Thyroid gland (tissue), 4 donors: ENCODE measurements at regions not wholly inside any gene's neighbourhood (a gene's known extent, or its start where the extent isn't known, plus 50 kb on each side); places are given as distances from the start of the nearest gene placed in this dataset.

Source experiments
- DNase-seq, 2 donors: peaks; one replicate each; pipeline ENCODE4 v3.0.0-alpha.2; 2019
- H3K27ac ChIP-seq, 3 donors: fragments of 200-600 bp; sonication (generic); 1 replicate in 2 of 3; 2 replicates in 1 of 3; pipeline ENCODE4 v1.5.1; 2016 to 2019; ENCODE audit warnings: mild to moderate bottlenecking in 1 of 3, moderate library complexity in 1 of 3
- H3K27me3 ChIP-seq: fragments of 200-600 bp; sonication (generic); one replicate; pipeline ENCODE4 v1.5.1; 2019
- H3K36me3 ChIP-seq, 2 donors: fragments of 200-600 bp; sonication (generic); one replicate each; pipeline ENCODE4 v1.5.1; 2016 to 2019
- H3K4me1 ChIP-seq, 2 donors: fragments of 200-600 bp; sonication (generic); one replicate each; pipeline ENCODE4 v1.5.1; 2017 to 2019
- H3K4me3 ChIP-seq, 3 donors: fragments of 200-600 bp; sonication (generic); replicated peaks in 1 of 3; 1 replicate in 2 of 3; 2 replicates in 1 of 3; pipeline ENCODE4 v1.5.1; 2016; ENCODE audit warnings: mild to moderate bottlenecking in 1 of 3
- H3K9me3 ChIP-seq: fragments of 200-600 bp; sonication (generic); one replicate; pipeline ENCODE4 v1.5.1; 2017
- CTCF ChIP-seq, 6 experiments: fragments of 200-600 bp in 3 of 6; fragments of 450-650 bp in 3 of 6; sonication (generic) in 3 of 6; IDR thresholded peaks; one replicate each; pipeline ENCODE4 v1.5.1; 2016 to 2019; ENCODE audit warnings: antibody characterized with exemption in 6 of 6, mild to moderate bottlenecking in 2 of 6, inconsistent platforms in 1 of 6, moderate library complexity in 1 of 6
- POLR2A ChIP-seq, 2 donors: fragments of 450-650 bp; IDR thresholded peaks; one replicate each; pipeline ENCODE4 v1.6.1; 2017; ENCODE audit warnings: antibody characterized with exemption in 2 of 2, mild to moderate bottlenecking in 2 of 2, moderate library complexity in 1 of 2
- WGBS, 2 donors: methylation state at CpG; one replicate each; pipeline ENCODE4 v1.1.5; 2017; 5-methylcytosine and 5-hydroxymethylcytosine counted together
- intact Hi-C: fragments of 100-400 bp; cut with DNase I; formaldehyde crosslinking; loops from one replicate; pipeline ENCODE4 v1.15.1; 2023

GRCh38 chr5:18102733-18103132 is 468.5 kb downstream of the TAF11L14 start:
- H3K9me3 ChIP-seq: no peaks in the 10 kb centered on the region
- no peak overlapping the region for H3K27ac ChIP-seq
- H3K4me1 ChIP-seq: no peaks in the 10 kb centered on the region
- no peak overlapping the region for H3K4me3 ChIP-seq
- TF ChIP-seq CTCF (IDR thresholded peaks at IDR 0.05) (no peak), POLR2A (IDR thresholded peaks at IDR 0.05) (no peak)
- 34 to 58% methylated on average over 1 of the region's 1 CpG for WGBS, 2 donors
- H3K27me3 ChIP-seq: no peaks in the 10 kb centered on the region
- DNase-seq: no peak
- no peaks in the 10 kb centered on the region for H3K36me3 ChIP-seq
- intact Hi-C loops: no loop called here

DNA sequence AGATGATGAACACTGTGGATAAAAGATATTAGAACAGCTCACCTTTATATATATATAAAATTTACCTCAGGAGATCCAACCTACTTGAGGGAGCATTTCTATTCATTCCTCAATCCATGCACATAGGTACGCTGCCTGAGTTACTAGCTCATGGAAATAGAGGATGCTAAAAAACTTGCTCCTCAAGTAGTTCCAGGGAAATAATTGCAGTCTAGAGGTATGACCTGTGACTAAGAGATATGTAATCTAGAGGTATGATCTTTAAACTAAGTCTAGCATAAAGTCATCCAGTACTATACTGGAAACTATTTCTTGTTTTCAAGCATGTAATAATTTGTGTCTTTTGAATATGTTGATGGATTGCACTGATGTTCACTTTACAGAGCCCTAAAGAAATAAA is 471.2 kb downstream of the TAF11L14 start:
- no peak for DNase-seq
- H3K36me3 ChIP-seq: no peaks in the 10 kb centered on the region
- H3K27me3 ChIP-seq: no peaks in the 10 kb centered on the region
- no peak for TF ChIP-seq POLR2A (IDR thresholded peaks at IDR 0.05)
- TF ChIP-seq CTCF (IDR thresholded peaks at IDR 0.05): no peak
- no peak overlapping the region for H3K27ac ChIP-seq
- H3K4me1 ChIP-seq: no peaks in the 10 kb centered on the region
- H3K4me3 ChIP-seq: no peak overlapping the region
- WGBS, 2 donors: 91 to 100% methylated on average over 1 of the region's 1 CpG
- H3K9me3 ChIP-seq: no peaks in the 10 kb centered on the region
- intact Hi-C loops: no loop called here

GRCh38 chr5:18111906-18112465 is 477.7 kb downstream of the TAF11L14 start:
- DNase-seq: no peak
- no peaks in the 10 kb centered on the region for H3K27me3 ChIP-seq
- H3K27ac ChIP-seq: no peak overlapping the region
- no peak overlapping the region for H3K4me3 ChIP-seq
- intact Hi-C loops: no loop called here
- TF ChIP-seq POLR2A (IDR thresholded peaks at IDR 0.05): no peak
- no peak for TF ChIP-seq CTCF (IDR thresholded peaks at IDR 0.05)
- no peaks in the 10 kb centered on the region for H3K9me3 ChIP-seq
- no peaks in the 10 kb centered on the region for H3K4me1 ChIP-seq
- no peaks in the 10 kb centered on the region for H3K36me3 ChIP-seq
- 69 to 84% methylated on average over 5 of the region's 5 CpGs for WGBS, 2 donors

GRCh38 chr5:18113721-18114120 is 479.5 kb downstream of the TAF11L14 start:
- WGBS, 2 donors: 68 to 76% methylated on average over 3 of the region's 3 CpGs

More at GRCh38 chr5:18113721-18114120, 479.5 kb downstream of the TAF11L14 start:
- H3K9me3 ChIP-seq: no peaks in the 10 kb centered on the region
- H3K27ac ChIP-seq: no peak overlapping the region
- H3K4me1 ChIP-seq: no peaks in the 10 kb centered on the region
- H3K36me3 ChIP-seq: no peaks in the 10 kb centered on the region
- intact Hi-C loops: no loop called here
- H3K4me3 ChIP-seq: no peak overlapping the region
- H3K27me3 ChIP-seq: no peaks in the 10 kb centered on the region
- peak; percentile 5 to 40 for DNase-seq
- TF ChIP-seq CTCF (IDR thresholded peaks at IDR 0.05) (peak in 4 of 6 experiments; percentile 22 to 65 (median 52)), POLR2A (IDR thresholded peaks at IDR 0.05) (no peak)
